ENCODE measurements at regions not wholly inside any gene's neighbourhood (a gene's known extent, or its start where the extent isn't known, plus 50 kb on each side); places are given as distances from the start of the nearest gene placed in this dataset.

DNA sequence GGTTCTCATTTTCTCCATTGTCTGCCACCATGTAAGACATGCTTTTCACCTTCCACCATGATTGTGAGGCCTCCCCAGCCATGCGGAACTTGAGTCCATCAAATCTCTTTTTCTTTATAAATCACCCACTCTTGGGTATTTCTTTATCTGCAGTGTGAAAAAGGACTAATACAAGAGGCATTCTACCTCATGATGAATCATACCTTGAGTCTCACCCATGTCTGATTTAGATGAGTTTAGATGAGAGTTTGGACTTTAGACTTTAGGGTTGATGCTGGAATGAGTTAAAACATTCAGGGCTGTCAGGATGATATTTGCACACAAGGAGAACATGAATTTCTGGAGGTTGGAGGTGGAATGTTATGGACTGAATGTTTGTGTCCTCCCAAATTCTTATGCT, 545.6 kb downstream of the C6orf118 start:
- Histone ChIP-seq H3K9me3 (no peaks in the 10 kb centered on the region), H3K4me1 (no peaks in the 10 kb centered on the region), H3K27me3 (replicated peaks; ENCODE audit: control insufficient read depth, insufficient read depth, low read length) (no peaks in the 10 kb centered on the region), H3K36me3 (ENCODE audit: control insufficient read depth, insufficient read depth, low read length) (no peaks in the 10 kb centered on the region), H3K4me3 (ENCODE audit: low read depth, low read length) (no peak overlapping the region)
- BruUV-seq (replicated peaks) = no TSS peak
- H3K27me3 Mint-ChIP-seq (ENCODE audit: insufficient read depth, unreplicated experiment) = no peaks in the 10 kb centered on the region
- no peak overlapping the region for H3K27ac Mint-ChIP-seq (ENCODE audit: unreplicated experiment)
- intact Hi-C loops (cut with micrococcal nuclease; ENCODE audit: unreplicated experiment) = no loop called here
- H3K4me1 Mint-ChIP-seq (ENCODE audit: low read depth, unreplicated experiment) = no peaks in the 10 kb centered on the region
- TF ChIP-seq, protein P1, sequence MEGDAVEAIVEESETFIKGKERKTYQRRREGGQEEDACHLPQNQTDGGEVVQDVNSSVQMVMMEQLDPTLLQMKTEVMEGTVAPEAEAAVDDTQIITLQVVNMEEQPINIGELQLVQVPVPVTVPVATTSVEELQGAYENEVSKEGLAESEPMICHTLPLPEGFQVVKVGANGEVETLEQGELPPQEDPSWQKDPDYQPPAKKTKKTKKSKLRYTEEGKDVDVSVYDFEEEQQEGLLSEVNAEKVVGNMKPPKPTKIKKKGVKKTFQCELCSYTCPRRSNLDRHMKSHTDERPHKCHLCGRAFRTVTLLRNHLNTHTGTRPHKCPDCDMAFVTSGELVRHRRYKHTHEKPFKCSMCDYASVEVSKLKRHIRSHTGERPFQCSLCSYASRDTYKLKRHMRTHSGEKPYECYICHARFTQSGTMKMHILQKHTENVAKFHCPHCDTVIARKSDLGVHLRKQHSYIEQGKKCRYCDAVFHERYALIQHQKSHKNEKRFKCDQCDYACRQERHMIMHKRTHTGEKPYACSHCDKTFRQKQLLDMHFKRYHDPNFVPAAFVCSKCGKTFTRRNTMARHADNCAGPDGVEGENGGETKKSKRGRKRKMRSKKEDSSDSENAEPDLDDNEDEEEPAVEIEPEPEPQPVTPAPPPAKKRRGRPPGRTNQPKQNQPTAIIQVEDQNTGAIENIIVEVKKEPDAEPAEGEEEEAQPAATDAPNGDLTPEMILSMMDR (IDR thresholded peaks at IDR 0.05; ENCODE audit: insufficient read depth in 1 of 2, low read depth in 1 of 2, low read length in 1 of 2, severe bottlenecking in 1 of 2, unreplicated experiment in 1 of 2) = no peak
- peaks cover 24% of the 10 kb centered on the region for H3K9me3 Mint-ChIP-seq (ENCODE audit: unreplicated experiment)
- POLR2A ChIA-PET = no interaction called here
- H3K36me3 Mint-ChIP-seq (ENCODE audit: insufficient read depth, unreplicated experiment) = no peaks in the 10 kb centered on the region
- CTCF ChIA-PET = no interaction called here
- no peak overlapping the region for H3K4me3 Mint-ChIP-seq (ENCODE audit: unreplicated experiment)
- no peak for DNase-seq

DNA sequence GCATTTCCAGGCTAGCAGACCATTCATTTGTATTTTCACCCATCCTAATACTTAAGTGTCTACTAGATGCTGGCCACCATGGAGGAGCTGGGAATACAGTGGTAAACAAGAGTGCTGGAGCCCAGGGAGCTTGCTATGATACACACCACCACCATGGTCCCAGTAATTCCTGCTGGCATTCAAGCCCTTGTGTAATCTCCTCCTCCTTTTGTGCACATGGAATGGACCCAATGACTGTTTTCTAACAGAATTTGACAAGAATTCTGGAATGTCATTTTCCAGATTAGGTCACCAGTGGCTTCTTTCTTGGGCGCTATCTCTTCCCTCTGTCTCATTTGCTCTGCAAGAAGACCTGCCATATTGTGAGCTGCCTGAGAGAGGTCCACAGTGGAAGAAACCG, 552.0 kb downstream of the C6orf118 start:
- ChIA-PET POLR2A (no interaction called here), CTCF (no interaction called here)
- H3K27me3 Mint-ChIP-seq (ENCODE audit: insufficient read depth, unreplicated experiment) = no peaks in the 10 kb centered on the region
- no peaks in the 10 kb centered on the region for H3K4me1 Mint-ChIP-seq (ENCODE audit: low read depth, unreplicated experiment)
- no peaks in the 10 kb centered on the region for H3K27me3 ChIP-seq (replicated peaks; ENCODE audit: control insufficient read depth, insufficient read depth, low read length)
- no peaks in the 10 kb centered on the region for H3K36me3 Mint-ChIP-seq (ENCODE audit: insufficient read depth, unreplicated experiment)
- no peaks in the 10 kb centered on the region for H3K4me1 ChIP-seq
- H3K4me3 Mint-ChIP-seq (ENCODE audit: unreplicated experiment) = no peak overlapping the region
- no TSS peak for BruUV-seq (replicated peaks)
- TF ChIP-seq, protein P1 (IDR thresholded peaks at IDR 0.05; ENCODE audit: insufficient read depth in 1 of 2, low read depth in 1 of 2, low read length in 1 of 2, severe bottlenecking in 1 of 2, unreplicated experiment in 1 of 2) = no peak
- H3K4me3 ChIP-seq (ENCODE audit: low read depth, low read length) = no peak overlapping the region
- H3K36me3 ChIP-seq (ENCODE audit: control insufficient read depth, insufficient read depth, low read length) = no peaks in the 10 kb centered on the region
- H3K9me3 Mint-ChIP-seq (ENCODE audit: unreplicated experiment) = peaks cover 13% of the 10 kb centered on the region
- H3K9me3 ChIP-seq = no peaks in the 10 kb centered on the region
- H3K27ac Mint-ChIP-seq (ENCODE audit: unreplicated experiment) = no peak overlapping the region
- no peak for DNase-seq
- intact Hi-C loops (cut with micrococcal nuclease; ENCODE audit: unreplicated experiment) = no loop called here

DNA sequence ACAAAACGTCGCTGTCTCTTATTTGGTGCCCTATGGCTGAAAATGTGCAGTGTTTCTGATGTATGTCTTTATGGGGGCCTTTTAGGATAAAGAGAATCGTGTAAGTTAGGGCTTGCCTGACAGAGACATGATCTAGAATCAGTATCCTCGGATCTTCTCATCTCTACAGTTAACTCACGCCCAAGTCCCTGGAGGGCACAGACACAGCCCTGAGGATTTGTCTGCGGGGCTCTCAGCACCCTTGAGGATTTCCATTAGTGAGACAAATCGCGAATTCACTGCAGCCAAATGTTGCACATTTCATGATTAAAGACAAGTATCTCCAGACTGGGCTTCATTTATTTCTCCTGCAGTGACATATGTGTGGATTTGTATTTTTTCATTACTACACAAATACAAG, 552.7 kb downstream of the C6orf118 start:
- Histone ChIP-seq H3K4me1 (no peaks in the 10 kb centered on the region), H3K27me3 (replicated peaks; ENCODE audit: control insufficient read depth, insufficient read depth, low read length) (no peaks in the 10 kb centered on the region), H3K36me3 (ENCODE audit: control insufficient read depth, insufficient read depth, low read length) (no peaks in the 10 kb centered on the region), H3K9me3 (no peaks in the 10 kb centered on the region), H3K4me3 (ENCODE audit: low read depth, low read length) (no peak overlapping the region)
- DNase-seq = no peak
- H3K4me3 Mint-ChIP-seq (ENCODE audit: unreplicated experiment) = no peak overlapping the region
- peaks cover 6% of the 10 kb centered on the region for H3K9me3 Mint-ChIP-seq (ENCODE audit: unreplicated experiment)
- TF ChIP-seq, protein P1 (IDR thresholded peaks at IDR 0.05; ENCODE audit: insufficient read depth in 1 of 2, low read depth in 1 of 2, low read length in 1 of 2, severe bottlenecking in 1 of 2, unreplicated experiment in 1 of 2) = no peak
- no peaks in the 10 kb centered on the region for H3K27me3 Mint-ChIP-seq (ENCODE audit: insufficient read depth, unreplicated experiment)
- ChIA-PET CTCF (no interaction called here), POLR2A (no interaction called here)
- intact Hi-C loops (cut with micrococcal nuclease; ENCODE audit: unreplicated experiment) = no loop called here
- H3K27ac Mint-ChIP-seq (ENCODE audit: unreplicated experiment) = no peak overlapping the region
- no peaks in the 10 kb centered on the region for H3K4me1 Mint-ChIP-seq (ENCODE audit: low read depth, unreplicated experiment)
- H3K36me3 Mint-ChIP-seq (ENCODE audit: insufficient read depth, unreplicated experiment) = no peaks in the 10 kb centered on the region
- no TSS peak for BruUV-seq (replicated peaks)

Measured in Caco-2 (cell line).